GM12878 (cell line): ENCODE measurements at regions not wholly inside any gene's neighbourhood (a gene's known extent, or its start where the extent isn't known, plus 50 kb on each side); places are given as distances from the start of the nearest gene placed in this dataset.

ENCODE experiments used
- ATAC-seq: fragments of 200-7000 bp; cut with Tn5 transposase; 3 replicates; pipeline ENCODE4 v1.9.1; 2020; ENCODE audit warnings: mild to moderate bottlenecking, moderate library complexity
- BruUV-seq: library from RNA; stranded (reverse); fragments of 400-500 nt; replicated peaks from 2 replicates; lab custom pipeline; 2021; lab: Mats Ljungman, UMichigan
- CTCF ChIA-PET: fragments of 300-600 bp; sonication (Branson Sonifier 250); formaldehyde crosslinking; extraction: SDS; loops from one replicate; lab custom pipeline; 2021; ENCODE audit warnings: inconsistent platforms; lab: Yijun Ruan, JAX
- POLR2A ChIA-PET: fragments of 350-600 bp; formaldehyde crosslinking; extraction: SDS; loops from one replicate; lab custom pipeline; 2021; ENCODE audit warnings: inconsistent platforms; lab: Charles Lee
- RAD21 ChIA-PET: fragments of 300-600 bp; sonication (Branson Sonifier 250); formaldehyde crosslinking; loops from one replicate; lab custom pipeline; 2023; ENCODE audit warnings: antibody characterized with exemption; ENCODE audit not compliant: unreplicated experiment; lab: Charles Lee
- SMC1A ChIA-PET: fragments of 300-600 bp; sonication (Branson Sonifier 250); formaldehyde crosslinking; loops from one replicate; lab custom pipeline; 2023; ENCODE audit not compliant: unreplicated experiment, uncharacterized antibody; lab: Charles Lee
- DNase-seq: peaks from one replicate; pipeline ENCODE4 v3.0.0-alpha.2; 2011; ENCODE audit warnings: low read depth, low spot score
- FAIRE-seq: peaks from 3 replicates; lab custom pipeline; 2011; peaks lifted over from hg19 to GRCh38; lab: Jason Lieb, UNC
- H2AFZ ChIP-seq: 2 replicates; pipeline ENCODE4 v1.6.0; 2011; ENCODE audit warnings: low read depth, low read length, control low read depth; ENCODE audit not compliant: control insufficient read depth
- H3K27ac ChIP-seq: 2 replicates; pipeline ENCODE4 v1.5.1; 2011; ENCODE audit warnings: control low read depth; ENCODE audit not compliant: control insufficient read depth, insufficient read depth
- H3K27me3 ChIP-seq, 2 experiments: replicated peaks in 1 of 2; 2 replicates each; pipeline versions ENCODE4 v1.6.0 to v1.6.1; 2011; ENCODE audit warnings: low read length in 1 of 2; ENCODE audit not compliant: control insufficient read depth in 2 of 2, insufficient read depth in 2 of 2
- H3K36me3 ChIP-seq, 2 experiments: 2 replicates each; pipeline ENCODE4 v1.5.1; 2011; ENCODE audit warnings: low read length in 1 of 2; ENCODE audit not compliant: control insufficient read depth in 2 of 2, insufficient read depth in 2 of 2
- H3K4me1 ChIP-seq: 2 replicates; pipeline ENCODE4 v1.6.1; 2011; ENCODE audit warnings: mild to moderate bottlenecking, low read length, moderate library complexity, mixed read lengths; ENCODE audit not compliant: control insufficient read depth, insufficient read depth
- H3K4me2 ChIP-seq: 2 replicates; pipeline ENCODE4 v1.6.0; 2011; ENCODE audit warnings: control low read depth; ENCODE audit not compliant: control insufficient read depth, insufficient read depth
- H3K4me3 ChIP-seq: fragments of 200-600 bp; sonication (generic); 2 replicates; pipeline ENCODE4 v1.5.1; 2016
- H3K79me2 ChIP-seq: 2 replicates; pipeline ENCODE4 v1.6.0; 2011; ENCODE audit warnings: low read length; ENCODE audit not compliant: control insufficient read depth, insufficient read depth
- H3K9ac ChIP-seq: 2 replicates; pipeline ENCODE4 v1.8.0; 2011; ENCODE audit warnings: low read length, control low read depth, mixed read lengths; ENCODE audit not compliant: control insufficient read depth, insufficient read depth
- H3K9me3 ChIP-seq: replicated peaks from 3 replicates; pipeline ENCODE4 v1.5.1; 2011; ENCODE audit warnings: mild to moderate bottlenecking, low read length; ENCODE audit not compliant: control insufficient read depth, insufficient read depth
- H4K20me1 ChIP-seq: 2 replicates; pipeline ENCODE4 v1.6.0; 2011; ENCODE audit not compliant: control insufficient read depth, insufficient read depth
- EED ChIP-seq: sonication (generic); IDR thresholded peaks from 2 replicates; pipeline ENCODE4 v1.6.1; 2016; ENCODE audit warnings: antibody characterized with exemption, low read depth
- FOXM1 ChIP-seq: IDR thresholded peaks from 2 replicates; pipeline ENCODE4 v1.6.1; 2012; ENCODE audit warnings: low read depth, mild to moderate bottlenecking, inconsistent platforms, low read length, moderate library complexity
- GATAD2B ChIP-seq: fragments of 450-650 bp; conservative IDR thresholded peaks from 2 replicates; pipeline ENCODE4 v1.6.1; 2017; ENCODE audit warnings: low read depth, mild to moderate bottlenecking, moderate library complexity
- IKZF1 ChIP-seq: fragments of 450-650 bp; conservative IDR thresholded peaks from 2 replicates; pipeline ENCODE4 v1.6.1; 2017; ENCODE audit warnings: antibody characterized with exemption, mild to moderate bottlenecking
- MEF2A ChIP-seq: IDR thresholded peaks from 2 replicates; pipeline ENCODE4 v1.6.1; 2011; ENCODE audit warnings: low read depth, mild to moderate bottlenecking, low read length, moderate library complexity; ENCODE audit not compliant: insufficient read depth
- MLLT1 ChIP-seq: fragments of 450-650 bp; IDR thresholded peaks from 2 replicates; pipeline ENCODE4 v1.6.1; 2016; ENCODE audit warnings: mild to moderate bottlenecking
- NFIC ChIP-seq: IDR thresholded peaks from 2 replicates; pipeline ENCODE4 v1.6.1; 2012; ENCODE audit warnings: low read depth, mild to moderate bottlenecking, inconsistent platforms, low read length, moderate library complexity
- NR2C1 ChIP-seq: fragments of 450-650 bp; IDR thresholded peaks from 2 replicates; pipeline ENCODE4 v1.6.1; 2017; ENCODE audit warnings: antibody characterized with exemption, mild to moderate bottlenecking, moderate library complexity
- RAD21 ChIP-seq: IDR thresholded peaks from 2 replicates; pipeline ENCODE4 v1.6.1; 2011; ENCODE audit warnings: mild to moderate bottlenecking, low read depth, low read length, moderate library complexity; ENCODE audit not compliant: insufficient read depth
- RAD51 ChIP-seq: fragments of 450-650 bp; IDR thresholded peaks from 2 replicates; pipeline ENCODE4 v1.6.1; 2016; ENCODE audit warnings: moderate library complexity, mild to moderate bottlenecking, inconsistent platforms
- RB1 ChIP-seq: fragments of 450-650 bp; formaldehyde crosslinking; IDR thresholded peaks from 2 replicates; pipeline ENCODE4 v1.6.1; 2017; ENCODE audit warnings: mild to moderate bottlenecking, borderline replicate concordance
- REST ChIP-seq: IDR thresholded peaks from 2 replicates; pipeline ENCODE4 v1.6.1; 2012; ENCODE audit warnings: mild to moderate bottlenecking, low read depth, low read length
- TBL1XR1 ChIP-seq: IDR thresholded peaks from 2 replicates; pipeline ENCODE4 v1.6.1; 2012; ENCODE audit warnings: low read depth, low read length, improper control_type of control experiment
- TCF3 ChIP-seq: IDR thresholded peaks from 2 replicates; pipeline ENCODE4 v1.6.1; 2012; ENCODE audit warnings: low read depth, mild to moderate bottlenecking, low read length, borderline replicate concordance; ENCODE audit not compliant: insufficient read depth
- ZBTB40 ChIP-seq: fragments of 450-650 bp; IDR thresholded peaks from 2 replicates; pipeline ENCODE4 v1.6.1; 2016; ENCODE audit warnings: mild to moderate bottlenecking, moderate library complexity, borderline replicate concordance
- ZNF24 ChIP-seq: fragments of 450-650 bp; IDR thresholded peaks from 2 replicates; pipeline ENCODE4 v1.6.1; 2017; ENCODE audit warnings: antibody characterized with exemption, mild to moderate bottlenecking
- WGBS: methylation state at CpG from one replicate; pipeline ENCODE4 v1.1.6; 2016; ENCODE audit warnings: low lambda C conversion rate; ENCODE audit not compliant: insufficient replicate concordance, insufficient coverage; ENCODE audit errors: missing lambda C conversion rate; 5-methylcytosine and 5-hydroxymethylcytosine counted together
- in situ Hi-C: fragments of 300-500 bp; cut with MboI; formaldehyde crosslinking; loops from 9 replicates; pipeline ENCODE4 v1.14.3; 2018; ENCODE audit warnings: mixed read lengths
- intact Hi-C: fragments of 100-400 bp; cut with micrococcal nuclease; formaldehyde crosslinking; loops from one replicate; pipeline ENCODE4 v1.14.2; 2022; ENCODE audit not compliant: unreplicated experiment

- TF ChIP-seq RAD21: no peak
- TF ChIP-seq MEF2A: no peak
- no peak for TF ChIP-seq TBL1XR1
- TF ChIP-seq NR2C1: no peak
- TF ChIP-seq ZNF24: no peak
Measured at GRCh38 chr12:123040106-123040505, 59.6 kb downstream of the ARL6IP4 start (continued).

- Histone ChIP-seq H4K20me1 (no peaks in the 10 kb centered on the region; the same call in 1 of the 2 replicates), H3K36me3 (no peaks in the 10 kb centered on the region), H3K9ac (no peak overlapping the region), H3K79me2 (no peaks in the 10 kb centered on the region), H3K4me1 (no peaks in the 10 kb centered on the region), H3K4me2 (no peak overlapping the region), H3K27me3 (no peaks in the 10 kb centered on the region; a peak in 1 of 4 replicates), H2AFZ (no peak overlapping the region), H3K9me3 (no peaks in the 10 kb centered on the region), H3K27ac (no peak overlapping the region), H3K4me3 (no peak overlapping the region)
- WGBS: 31% methylated on average over 6 of the region's 6 CpGs
- in situ Hi-C loops (no loop called here), intact Hi-C loops (no loop called here)
- no peak for DNase-seq
- ChIA-PET CTCF (no interaction called here), RAD21 (interaction anchor here (1.1 kb wide), 1 partner anchor 11 kb away, joined by 3 read pairs; no protein-coding TSS in a partner anchor), SMC1A (no interaction called here), POLR2A (no interaction called here)
- no TSS peak for BruUV-seq
- no peak for FAIRE-seq
- no peak for ATAC-seq
- TF ChIP-seq TCF3 (no peak), EED (no peak), RB1 (no peak), ZBTB40 (no peak), RAD21 (no peak), MLLT1 (no peak), IKZF1 (no peak), FOXM1 (no peak), REST (no peak), NFIC (no peak), GATAD2B (no peak), RAD51 (no peak)
Measured at GRCh38 chr12:123038966-123039365, 58.5 kb downstream of the ARL6IP4 start.
